GM23338 (cell line): ENCODE measurements at regions not wholly inside any gene's neighbourhood (a gene's known extent, or its start where the extent isn't known, plus 50 kb on each side); places are given as distances from the start of the nearest gene placed in this dataset.

Experiments
- CREB1 ChIP-seq: fragments of 250-450 bp; sonication (Bioruptor Pico); IDR thresholded peaks from 2 replicates; pipeline ENCODE4 v1.5.0; 2020; ENCODE audit warnings: low read depth, mild to moderate bottlenecking, moderate library complexity
- EZH2 ChIP-seq: fragments of 200-600 bp; sonication (generic); IDR thresholded peaks from one replicate; pipeline ENCODE4 v1.8.0; 2017; ENCODE audit warnings: antibody characterized with exemption, mild to moderate bottlenecking, low read depth; ENCODE audit not compliant: unreplicated experiment
- EZH2phosphoT487 ChIP-seq: fragments of 200-600 bp; sonication (generic); IDR thresholded peaks from one replicate; pipeline ENCODE4 v1.8.1; 2018; ENCODE audit warnings: antibody characterized with exemption; ENCODE audit not compliant: unreplicated experiment
- JUNB ChIP-seq: IDR thresholded peaks from one replicate; pipeline ENCODE4 v1.6.1; 2016; ENCODE audit warnings: antibody characterized with exemption; ENCODE audit not compliant: unreplicated experiment
- NANOG ChIP-seq: IDR thresholded peaks from 2 replicates; pipeline ENCODE4 v1.6.1; 2016; ENCODE audit warnings: antibody characterized with exemption, borderline replicate concordance
- POLR2AphosphoS5 ChIP-seq: IDR thresholded peaks from 2 replicates; pipeline ENCODE4 v1.6.1; 2016; ENCODE audit warnings: antibody characterized with exemption, low read depth
- ZNF114 ChIP-seq: fragments of 250-450 bp; sonication (Bioruptor Pico); IDR thresholded peaks from 2 replicates; pipeline ENCODE4 v1.5.0; 2020; ENCODE audit warnings: mild to moderate bottlenecking, moderate library complexity
- ZNF331 ChIP-seq: fragments of 250-450 bp; sonication (Bioruptor Pico); IDR thresholded peaks from 2 replicates; pipeline ENCODE4 v1.5.0; 2020; ENCODE audit warnings: low read depth, mild to moderate bottlenecking, moderate library complexity
- TF ChIP-seq, protein P1 (sequence below), 2 experiments: fragments of 200-600 bp in 1 of 2; sonication (generic) in 1 of 2; conservative IDR thresholded peaks; 2 replicates each; pipeline versions ENCODE4 v1.5.1 to v1.6.1; 2016 to 2017; ENCODE audit warnings: antibody characterized with exemption in 2 of 2, low read depth in 2 of 2, mild to moderate bottlenecking in 2 of 2, moderate library complexity in 1 of 2
- TF ChIP-seq, protein P2 (sequence below): fragments of 250-450 bp; sonication (Bioruptor Pico); IDR thresholded peaks from 2 replicates; pipeline ENCODE4 v1.5.0; 2020; ENCODE audit warnings: mild to moderate bottlenecking, moderate library complexity
- TF ChIP-seq, protein P3 (sequence below): IDR thresholded peaks from one replicate; pipeline ENCODE4 v1.6.1; 2018; ENCODE audit warnings: antibody characterized with exemption; ENCODE audit not compliant: unreplicated experiment

DNA sequence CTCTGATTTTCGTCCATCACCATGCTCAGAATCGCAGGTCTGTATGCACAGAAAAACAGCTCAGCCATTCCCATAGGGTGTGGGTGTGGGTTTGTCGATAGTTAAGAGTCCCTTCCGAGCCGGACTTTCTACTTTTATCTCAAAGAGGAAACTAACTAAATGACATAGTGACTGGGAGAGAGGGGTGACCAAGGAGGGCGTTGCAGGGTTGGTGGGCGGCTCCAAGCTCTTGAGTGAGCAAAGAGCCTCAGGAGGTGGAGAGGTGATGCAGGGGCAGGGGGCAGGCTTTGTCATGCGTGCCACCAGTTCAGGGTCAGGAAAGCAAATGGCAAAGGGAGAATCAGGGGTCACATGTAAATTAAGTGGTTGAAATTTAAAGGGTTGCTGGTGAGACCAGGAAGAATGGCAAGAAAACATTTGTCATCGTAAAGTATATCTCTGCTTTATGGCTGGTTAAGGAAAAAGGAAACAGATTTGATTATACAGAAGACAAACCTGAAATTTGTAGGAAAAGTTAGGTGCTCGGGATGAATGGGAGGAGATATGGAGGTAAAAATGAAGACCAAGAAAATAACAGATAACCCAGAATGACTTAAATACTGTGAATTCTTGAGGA is 249.0 kb downstream of the SETD4 start:
- TF ChIP-seq, protein P1, sequence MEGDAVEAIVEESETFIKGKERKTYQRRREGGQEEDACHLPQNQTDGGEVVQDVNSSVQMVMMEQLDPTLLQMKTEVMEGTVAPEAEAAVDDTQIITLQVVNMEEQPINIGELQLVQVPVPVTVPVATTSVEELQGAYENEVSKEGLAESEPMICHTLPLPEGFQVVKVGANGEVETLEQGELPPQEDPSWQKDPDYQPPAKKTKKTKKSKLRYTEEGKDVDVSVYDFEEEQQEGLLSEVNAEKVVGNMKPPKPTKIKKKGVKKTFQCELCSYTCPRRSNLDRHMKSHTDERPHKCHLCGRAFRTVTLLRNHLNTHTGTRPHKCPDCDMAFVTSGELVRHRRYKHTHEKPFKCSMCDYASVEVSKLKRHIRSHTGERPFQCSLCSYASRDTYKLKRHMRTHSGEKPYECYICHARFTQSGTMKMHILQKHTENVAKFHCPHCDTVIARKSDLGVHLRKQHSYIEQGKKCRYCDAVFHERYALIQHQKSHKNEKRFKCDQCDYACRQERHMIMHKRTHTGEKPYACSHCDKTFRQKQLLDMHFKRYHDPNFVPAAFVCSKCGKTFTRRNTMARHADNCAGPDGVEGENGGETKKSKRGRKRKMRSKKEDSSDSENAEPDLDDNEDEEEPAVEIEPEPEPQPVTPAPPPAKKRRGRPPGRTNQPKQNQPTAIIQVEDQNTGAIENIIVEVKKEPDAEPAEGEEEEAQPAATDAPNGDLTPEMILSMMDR (conservative IDR thresholded peaks at IDR 0.05; ENCODE audit: low read depth in 2 of 2), result 0 out of 4 replicates have a peak, but pooled peaks of 1 of the 2 experiments have one; percentile 10
- TF ChIP-seq EZH2, result no peak
- no peak for TF ChIP-seq NANOG
- no peak for TF ChIP-seq POLR2AphosphoS5
- TF ChIP-seq, protein P2, sequence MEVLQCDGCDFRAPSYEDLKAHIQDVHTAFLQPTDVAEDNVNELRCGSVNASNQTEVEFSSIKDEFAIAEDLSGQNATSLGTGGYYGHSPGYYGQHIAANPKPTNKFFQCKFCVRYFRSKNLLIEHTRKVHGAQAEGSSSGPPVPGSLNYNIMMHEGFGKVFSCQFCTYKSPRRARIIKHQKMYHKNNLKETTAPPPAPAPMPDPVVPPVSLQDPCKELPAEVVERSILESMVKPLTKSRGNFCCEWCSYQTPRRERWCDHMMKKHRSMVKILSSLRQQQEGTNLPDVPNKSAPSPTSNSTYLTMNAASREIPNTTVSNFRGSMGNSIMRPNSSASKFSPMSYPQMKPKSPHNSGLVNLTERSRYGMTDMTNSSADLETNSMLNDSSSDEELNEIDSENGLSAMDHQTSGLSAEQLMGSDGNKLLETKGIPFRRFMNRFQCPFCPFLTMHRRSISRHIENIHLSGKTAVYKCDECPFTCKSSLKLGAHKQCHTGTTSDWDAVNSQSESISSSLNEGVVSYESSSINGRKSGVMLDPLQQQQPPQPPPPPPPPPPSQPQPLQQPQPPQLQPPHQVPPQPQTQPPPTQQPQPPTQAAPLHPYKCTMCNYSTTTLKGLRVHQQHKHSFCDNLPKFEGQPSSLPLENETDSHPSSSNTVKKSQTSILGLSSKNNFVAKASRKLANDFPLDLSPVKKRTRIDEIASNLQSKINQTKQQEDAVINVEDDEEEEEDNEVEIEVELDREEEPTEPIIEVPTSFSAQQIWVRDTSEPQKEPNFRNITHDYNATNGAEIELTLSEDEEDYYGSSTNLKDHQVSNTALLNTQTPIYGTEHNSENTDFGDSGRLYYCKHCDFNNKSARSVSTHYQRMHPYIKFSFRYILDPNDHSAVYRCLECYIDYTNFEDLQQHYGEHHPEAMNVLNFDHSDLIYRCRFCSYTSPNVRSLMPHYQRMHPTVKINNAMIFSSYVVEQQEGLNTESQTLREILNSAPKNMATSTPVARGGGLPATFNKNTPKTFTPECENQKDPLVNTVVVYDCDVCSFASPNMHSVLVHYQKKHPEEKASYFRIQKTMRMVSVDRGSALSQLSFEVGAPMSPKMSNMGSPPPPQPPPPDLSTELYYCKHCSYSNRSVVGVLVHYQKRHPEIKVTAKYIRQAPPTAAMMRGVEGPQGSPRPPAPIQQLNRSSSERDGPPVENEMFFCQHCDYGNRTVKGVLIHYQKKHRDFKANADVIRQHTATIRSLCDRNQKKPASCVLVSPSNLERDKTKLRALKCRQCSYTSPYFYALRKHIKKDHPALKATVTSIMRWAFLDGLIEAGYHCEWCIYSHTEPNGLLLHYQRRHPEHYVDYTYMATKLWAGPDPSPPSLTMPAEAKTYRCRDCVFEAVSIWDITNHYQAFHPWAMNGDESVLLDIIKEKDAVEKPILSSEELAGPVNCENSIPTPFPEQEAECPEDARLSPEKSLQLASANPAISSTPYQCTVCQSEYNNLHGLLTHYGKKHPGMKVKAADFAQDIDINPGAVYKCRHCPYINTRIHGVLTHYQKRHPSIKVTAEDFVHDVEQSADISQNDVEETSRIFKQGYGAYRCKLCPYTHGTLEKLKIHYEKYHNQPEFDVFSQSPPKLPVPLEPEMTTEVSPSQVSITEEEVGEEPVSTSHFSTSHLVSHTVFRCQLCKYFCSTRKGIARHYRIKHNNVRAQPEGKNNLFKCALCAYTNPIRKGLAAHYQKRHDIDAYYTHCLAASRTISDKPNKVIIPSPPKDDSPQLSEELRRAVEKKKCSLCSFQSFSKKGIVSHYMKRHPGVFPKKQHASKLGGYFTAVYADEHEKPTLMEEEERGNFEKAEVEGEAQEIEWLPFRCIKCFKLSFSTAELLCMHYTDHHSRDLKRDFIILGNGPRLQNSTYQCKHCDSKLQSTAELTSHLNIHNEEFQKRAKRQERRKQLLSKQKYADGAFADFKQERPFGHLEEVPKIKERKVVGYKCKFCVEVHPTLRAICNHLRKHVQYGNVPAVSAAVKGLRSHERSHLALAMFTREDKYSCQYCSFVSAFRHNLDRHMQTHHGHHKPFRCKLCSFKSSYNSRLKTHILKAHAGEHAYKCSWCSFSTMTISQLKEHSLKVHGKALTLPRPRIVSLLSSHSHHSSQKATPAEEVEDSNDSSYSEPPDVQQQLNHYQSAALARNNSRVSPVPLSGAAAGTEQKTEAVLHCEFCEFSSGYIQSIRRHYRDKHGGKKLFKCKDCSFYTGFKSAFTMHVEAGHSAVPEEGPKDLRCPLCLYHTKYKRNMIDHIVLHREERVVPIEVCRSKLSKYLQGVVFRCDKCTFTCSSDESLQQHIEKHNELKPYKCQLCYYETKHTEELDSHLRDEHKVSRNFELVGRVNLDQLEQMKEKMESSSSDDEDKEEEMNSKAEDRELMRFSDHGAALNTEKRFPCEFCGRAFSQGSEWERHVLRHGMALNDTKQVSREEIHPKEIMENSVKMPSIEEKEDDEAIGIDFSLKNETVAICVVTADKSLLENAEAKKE, result no peak
- no peak for TF ChIP-seq CREB1 (CRISPR knock-in tag)
- TF ChIP-seq ZNF331 (CRISPR knock-in tag), result no peak
- TF ChIP-seq, protein P3, sequence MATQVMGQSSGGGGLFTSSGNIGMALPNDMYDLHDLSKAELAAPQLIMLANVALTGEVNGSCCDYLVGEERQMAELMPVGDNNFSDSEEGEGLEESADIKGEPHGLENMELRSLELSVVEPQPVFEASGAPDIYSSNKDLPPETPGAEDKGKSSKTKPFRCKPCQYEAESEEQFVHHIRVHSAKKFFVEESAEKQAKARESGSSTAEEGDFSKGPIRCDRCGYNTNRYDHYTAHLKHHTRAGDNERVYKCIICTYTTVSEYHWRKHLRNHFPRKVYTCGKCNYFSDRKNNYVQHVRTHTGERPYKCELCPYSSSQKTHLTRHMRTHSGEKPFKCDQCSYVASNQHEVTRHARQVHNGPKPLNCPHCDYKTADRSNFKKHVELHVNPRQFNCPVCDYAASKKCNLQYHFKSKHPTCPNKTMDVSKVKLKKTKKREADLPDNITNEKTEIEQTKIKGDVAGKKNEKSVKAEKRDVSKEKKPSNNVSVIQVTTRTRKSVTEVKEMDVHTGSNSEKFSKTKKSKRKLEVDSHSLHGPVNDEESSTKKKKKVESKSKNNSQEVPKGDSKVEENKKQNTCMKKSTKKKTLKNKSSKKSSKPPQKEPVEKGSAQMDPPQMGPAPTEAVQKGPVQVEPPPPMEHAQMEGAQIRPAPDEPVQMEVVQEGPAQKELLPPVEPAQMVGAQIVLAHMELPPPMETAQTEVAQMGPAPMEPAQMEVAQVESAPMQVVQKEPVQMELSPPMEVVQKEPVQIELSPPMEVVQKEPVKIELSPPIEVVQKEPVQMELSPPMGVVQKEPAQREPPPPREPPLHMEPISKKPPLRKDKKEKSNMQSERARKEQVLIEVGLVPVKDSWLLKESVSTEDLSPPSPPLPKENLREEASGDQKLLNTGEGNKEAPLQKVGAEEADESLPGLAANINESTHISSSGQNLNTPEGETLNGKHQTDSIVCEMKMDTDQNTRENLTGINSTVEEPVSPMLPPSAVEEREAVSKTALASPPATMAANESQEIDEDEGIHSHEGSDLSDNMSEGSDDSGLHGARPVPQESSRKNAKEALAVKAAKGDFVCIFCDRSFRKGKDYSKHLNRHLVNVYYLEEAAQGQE, result no peak
- TF ChIP-seq ZNF114 (CRISPR knock-in tag), result no peak
- TF ChIP-seq JUNB, result no peak
- TF ChIP-seq EZH2phosphoT487, result no peak
